GM18505 (cell line): ENCODE measurements at regions not wholly inside any gene's neighbourhood (a gene's known extent, or its start where the extent isn't known, plus 50 kb on each side); places are given as distances from the start of the nearest gene placed in this dataset.
"Not testable (repeated sequence)": the region's sequence is repeated elsewhere in the genome, so short reads cannot be mapped to it uniquely, and the experiment has no call there.

ENCODE experiments used
- ATAC-seq: cut with Tn5 transposase; IDR thresholded peaks from one replicate; pipeline ENCODE4 v1.9.1; 2021; ENCODE audit not compliant: unreplicated experiment
- POLR2A ChIP-seq: IDR thresholded peaks from 4 replicates; pipeline ENCODE4 v1.6.1; 2011; ENCODE audit warnings: borderline replicate concordance; ENCODE audit not compliant: insufficient read depth, insufficient read length; ENCODE audit errors: extremely low read depth

DNA sequence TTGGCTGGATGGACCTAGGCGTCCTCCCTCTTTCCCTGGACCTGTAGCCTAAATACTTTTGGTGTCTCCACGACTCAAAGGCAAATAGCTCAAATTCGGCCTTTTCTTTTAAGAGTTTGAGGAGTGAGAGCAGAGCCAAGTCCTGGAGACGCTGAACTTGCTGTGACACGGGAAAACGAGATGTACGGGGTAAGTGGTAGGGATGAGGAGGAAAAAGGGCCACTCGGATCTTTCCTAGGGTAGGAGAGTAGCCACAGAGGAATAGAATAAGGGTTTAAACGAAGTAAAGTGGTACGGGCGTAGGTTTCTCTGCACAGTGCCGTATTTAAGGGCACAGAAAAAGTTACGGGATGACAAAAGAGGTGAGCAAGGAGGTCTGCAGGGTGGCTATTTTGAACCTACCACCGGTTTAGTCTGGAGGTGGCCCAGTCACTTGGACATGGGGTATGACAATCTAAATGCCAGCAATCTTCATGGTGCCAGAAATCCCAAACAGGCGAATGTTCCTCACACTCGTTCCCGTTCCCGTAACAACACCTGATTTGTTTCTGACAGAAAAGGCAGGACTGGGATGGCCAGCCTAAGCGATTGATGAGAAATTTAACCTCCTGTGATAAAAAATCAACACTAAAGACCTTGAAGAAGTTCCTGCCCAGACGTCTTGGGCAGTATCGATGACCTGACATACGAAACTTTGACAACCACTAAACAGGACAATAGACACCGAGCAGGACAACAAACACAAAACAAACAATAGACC is 149.3 kb downstream of the TRIM27 start:
- ATAC-seq: no peak
- TF ChIP-seq POLR2A: no peak

DNA sequence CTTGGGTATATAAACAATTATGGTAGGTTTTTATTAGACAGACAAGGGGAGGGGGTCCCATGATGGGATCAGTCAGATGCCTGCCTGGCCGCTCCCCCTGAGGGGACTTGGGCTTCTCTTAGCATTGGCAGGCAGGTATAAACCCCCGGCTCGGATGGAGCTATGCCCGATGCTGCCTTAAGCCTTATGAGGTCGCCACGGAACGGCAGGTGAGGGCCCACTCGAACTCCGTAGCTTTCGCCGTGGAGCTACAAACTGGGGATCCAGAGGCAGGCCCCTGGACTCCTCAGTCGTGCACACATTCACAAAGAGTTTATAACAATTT is 148.8 kb downstream of the TRIM27 start:
- TF ChIP-seq POLR2A: no peak
- ATAC-seq: no peak

DNA sequence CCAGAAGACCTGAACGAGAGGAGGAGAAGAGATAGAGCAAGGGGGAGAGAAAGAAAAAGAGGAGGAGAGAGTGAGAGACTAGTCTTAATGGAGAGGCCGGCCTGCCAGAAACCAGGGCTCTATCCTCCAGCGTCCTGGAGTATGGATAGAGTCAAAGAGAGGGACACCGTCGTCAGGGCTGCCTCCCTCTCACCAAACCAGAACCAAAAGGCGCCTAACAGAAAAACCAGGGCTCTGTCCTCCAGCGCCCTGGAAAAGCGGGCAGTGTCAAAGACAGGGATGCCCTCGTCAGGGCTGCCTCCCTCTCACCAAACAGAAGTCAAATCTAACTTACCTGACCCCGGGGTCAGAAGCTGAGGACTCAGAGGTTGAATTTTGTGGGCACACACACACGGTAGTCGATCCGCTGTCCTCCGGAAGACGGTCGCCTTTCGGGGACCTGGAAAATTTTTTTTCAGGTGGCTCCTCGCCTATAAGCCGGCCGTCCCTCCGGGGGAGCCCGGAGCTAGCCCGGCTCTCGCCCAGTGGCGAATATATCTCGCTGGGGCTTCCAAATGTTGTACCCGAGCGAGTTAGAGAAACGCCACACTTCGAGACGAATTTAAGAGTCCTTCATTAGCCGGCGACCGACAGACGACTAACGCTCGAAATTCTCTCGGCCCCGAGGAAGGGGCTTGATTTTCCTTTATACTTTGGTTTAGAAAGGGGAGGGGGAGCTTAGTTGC is 148.2 kb downstream of the TRIM27 start:
- ATAC-seq: no peak
- TF ChIP-seq POLR2A: no peak

DNA sequence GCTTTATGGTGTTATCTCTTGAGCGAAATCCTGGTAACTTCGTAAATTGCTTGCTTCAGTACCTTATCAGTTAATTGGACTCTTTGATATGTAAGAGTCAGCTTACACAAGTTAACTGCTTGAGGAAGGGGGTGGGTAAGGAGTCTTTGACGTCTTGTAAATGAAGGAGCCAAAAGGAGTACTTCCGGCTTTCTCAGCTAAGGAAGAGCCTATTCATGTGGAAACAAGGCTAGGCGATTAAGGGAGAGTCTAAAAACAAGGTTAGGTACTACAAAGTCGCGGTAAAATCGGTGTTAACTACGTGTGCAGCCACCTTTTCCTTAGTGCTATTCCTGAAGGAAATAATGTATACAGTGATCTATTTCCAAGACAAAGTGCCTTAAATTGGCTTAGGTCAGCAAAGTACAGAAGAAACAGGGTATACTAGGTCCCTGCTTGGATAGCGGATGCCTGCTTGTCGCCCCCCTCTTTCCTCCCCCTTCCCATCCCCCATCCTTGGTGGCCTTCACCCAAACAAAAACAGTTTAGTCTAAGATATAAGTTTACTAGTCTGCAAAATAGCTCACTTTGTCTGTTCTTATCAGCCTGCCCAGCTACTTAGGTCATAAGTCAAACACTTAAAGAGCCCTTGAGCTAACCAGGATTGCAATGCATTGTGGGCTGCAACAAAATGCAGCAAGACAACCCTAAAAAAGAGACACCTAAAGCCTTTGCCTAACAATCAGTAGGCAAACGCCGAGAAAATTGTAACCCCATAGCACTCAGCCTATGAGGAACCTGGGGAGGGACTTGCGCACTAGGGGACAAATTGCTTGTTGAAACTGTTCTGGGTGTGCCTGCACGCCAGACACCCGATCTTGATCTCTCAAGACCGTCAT is 147.3 kb downstream of the TRIM27 start:
- no peak for TF ChIP-seq POLR2A
- no peak for ATAC-seq

DNA sequence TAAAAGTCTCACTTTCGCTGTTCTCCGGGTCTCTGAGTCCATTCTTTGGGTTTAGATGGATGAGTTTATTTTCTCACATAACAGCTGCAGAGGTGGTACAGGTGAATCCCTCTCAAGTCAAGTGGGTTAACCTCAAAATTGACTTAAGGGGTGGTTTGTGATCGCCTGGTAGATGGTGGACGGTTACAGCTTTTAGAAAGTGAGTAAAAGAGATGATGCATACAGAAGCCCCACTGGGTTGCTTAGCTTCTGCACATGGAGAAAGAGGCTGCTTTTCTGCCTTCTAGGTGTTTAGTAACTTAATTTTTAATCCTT is 146.7 kb downstream of the TRIM27 start:
- ATAC-seq: no peak
- TF ChIP-seq POLR2A: no peak

DNA sequence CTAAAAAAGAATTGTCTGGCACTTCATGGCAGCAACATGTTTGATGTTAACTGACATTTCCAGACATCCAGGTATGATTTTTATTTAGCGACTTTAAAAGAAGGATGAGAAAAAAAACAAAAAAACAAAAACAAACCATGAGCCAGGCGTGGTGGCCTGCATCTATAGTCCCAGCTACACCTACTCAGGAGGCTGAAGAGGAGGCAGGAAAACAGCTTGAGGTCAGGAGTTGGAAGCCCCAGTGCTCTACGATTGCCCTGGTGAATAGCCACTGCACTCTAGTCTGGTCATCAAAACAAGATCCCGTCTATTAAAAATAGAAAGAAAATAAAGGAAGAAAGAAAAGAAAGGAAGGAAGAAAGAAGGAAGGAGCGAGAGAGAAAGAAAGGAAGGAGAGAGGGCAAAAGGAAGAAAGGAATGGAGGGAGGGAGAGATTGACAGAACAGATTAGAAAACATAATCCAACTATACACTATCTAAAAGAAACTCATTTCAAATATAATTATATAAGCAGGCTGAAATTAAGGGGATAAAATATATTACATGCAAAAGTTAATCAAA is 141.6 kb downstream of the TRIM27 start:
- no peak for ATAC-seq

DNA sequence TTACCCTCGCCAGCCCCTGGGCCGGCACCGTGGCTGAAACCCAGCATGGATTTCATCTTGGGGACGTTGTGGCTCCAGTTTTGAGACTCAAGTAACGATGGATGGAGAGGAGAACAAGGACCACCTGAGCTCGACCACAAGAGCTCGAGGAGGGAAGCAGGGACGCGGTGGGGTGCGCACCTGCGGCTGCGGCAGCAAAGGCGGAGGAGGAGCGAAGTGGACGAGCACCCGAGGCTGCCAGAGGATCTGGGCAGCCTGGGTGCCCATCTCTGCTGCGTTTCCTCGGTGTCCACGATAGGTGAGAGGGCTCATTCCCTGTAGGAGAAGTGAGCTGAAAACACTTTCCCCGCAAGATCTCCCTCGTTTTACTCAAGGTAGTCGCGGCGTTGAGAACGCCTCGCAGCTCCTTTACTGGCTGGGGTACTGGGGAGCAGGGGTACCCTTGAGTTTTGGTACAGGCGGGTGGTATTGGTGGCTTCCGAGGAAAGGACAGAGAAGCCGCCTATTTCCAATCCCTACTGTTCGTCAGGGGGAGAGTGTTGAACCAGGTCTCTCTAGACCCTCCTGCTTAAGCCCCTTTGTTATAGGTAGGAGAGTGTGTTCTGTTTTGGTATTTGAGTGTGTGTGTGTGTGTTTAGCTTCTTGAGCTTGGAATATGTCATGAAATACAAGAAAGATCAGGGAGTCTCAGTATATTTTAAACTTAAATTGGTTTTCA is 137.7 kb downstream of the TRIM27 start:
- no peak for ATAC-seq
- no peak for TF ChIP-seq POLR2A

More for the DNA sequence above, 141.6 kb downstream of the TRIM27 start:
- TF ChIP-seq POLR2A: no peak

DNA sequence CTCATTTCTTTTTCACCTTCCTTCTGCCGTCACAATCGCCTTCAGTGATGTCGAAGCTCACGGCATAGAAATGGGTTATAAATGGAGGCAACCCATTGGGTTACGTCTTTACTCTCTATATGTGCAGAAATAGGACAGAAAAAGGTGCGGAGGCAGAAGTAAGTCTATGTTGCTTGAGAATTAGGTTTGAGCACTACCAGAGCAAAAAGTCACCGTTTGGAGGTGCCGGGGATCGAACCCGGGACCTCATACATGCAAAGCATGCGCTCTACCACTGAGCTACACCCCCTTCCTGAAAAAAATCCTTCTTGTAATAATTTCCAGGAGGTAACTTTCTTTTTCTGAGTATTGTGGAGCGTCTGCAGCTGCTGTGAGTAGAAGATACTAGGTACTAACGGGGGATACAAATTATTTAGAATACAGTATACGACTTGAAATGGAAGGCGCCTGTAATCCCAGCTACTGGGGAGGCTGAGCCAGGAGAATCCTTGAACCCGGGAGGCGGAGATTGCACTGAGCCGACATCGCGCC is 134.2 kb downstream of the TRIM27 start:
- no peak for ATAC-seq
- no peak for TF ChIP-seq POLR2A

DNA sequence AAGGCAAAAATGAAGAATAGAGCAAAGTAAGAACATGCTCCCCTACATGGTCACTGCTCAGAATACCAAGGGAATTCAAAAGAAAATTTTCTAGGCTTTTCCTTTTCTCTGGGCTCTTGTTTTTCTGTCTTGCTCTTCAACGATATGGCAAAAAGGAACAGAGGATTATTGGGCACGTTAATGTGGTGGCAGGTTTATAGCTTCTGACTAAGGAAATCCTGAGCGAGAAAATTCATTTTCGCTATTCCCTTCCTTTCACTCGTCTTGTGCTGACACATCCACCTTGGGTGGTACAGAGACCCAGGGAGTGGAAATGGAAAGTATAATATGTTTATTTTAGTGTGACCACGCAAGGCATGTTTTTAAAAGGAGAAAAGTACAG is 132.8 kb downstream of the TRIM27 start:
- no peak for TF ChIP-seq POLR2A

DNA sequence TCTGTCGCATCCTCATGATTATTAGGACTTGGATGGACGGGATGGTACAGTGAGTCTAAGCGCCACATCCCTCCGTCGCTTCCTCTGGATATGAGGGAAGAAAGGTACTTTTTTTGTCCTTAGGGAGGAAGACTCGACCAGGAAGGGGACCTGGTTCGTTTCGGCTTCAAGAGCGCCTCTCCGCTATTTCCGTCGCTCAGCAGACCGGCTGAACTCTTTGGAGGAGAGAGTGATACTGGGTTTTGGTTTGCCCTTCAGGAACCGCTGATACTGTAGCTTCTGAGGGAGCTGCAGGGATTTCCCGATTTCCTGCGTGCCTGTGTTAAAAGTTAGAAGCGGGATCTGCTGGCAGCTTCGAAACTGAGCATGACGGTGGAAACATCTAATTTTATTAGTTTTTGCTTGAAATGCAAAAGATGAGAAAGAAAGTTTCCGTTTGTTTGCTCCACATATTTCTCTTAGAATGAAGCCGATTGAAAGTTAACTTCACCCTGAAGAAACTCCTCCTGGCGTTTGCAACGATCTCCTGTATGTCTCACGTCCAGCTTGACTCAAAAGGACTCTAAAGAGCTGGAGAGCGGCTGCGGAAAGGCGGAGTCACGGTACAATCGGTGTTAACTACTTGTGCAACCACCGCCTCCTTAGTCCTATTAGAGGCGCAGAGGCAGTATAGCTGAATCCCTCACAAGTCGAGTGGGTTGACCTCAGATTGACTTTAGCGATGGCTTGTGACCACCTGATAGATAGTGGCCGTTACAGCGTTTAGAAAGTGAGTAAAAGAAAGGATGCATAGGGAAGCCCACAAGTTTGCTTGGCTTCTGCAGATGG is 129.4 kb downstream of the TRIM27 start:
- no peak for TF ChIP-seq POLR2A

More for the DNA sequence above, 132.8 kb downstream of the TRIM27 start:
- ATAC-seq: no peak

DNA sequence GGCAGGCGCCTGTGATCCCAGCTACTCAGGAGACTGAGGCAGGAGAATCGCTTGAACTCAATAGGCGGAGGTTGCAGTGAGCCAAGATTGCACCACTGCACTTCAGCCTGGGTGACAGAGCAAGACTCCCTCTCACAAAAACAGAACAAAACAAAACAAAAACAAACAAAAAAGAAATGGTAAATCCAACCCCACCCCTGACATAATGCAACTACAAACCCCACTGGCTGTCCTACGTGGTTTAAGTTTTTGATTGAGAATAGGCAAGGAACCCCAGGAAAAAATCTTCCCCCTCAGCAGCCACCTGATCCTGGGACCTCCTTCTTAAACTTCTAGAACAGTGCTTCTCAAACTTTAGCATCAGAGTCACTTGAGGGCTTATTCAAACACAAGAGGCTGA is 123.1 kb downstream of the TRIM27 start:
- ATAC-seq: not testable (repeated sequence)

More for the DNA sequence above, 129.4 kb downstream of the TRIM27 start:
- no peak for ATAC-seq

DNA sequence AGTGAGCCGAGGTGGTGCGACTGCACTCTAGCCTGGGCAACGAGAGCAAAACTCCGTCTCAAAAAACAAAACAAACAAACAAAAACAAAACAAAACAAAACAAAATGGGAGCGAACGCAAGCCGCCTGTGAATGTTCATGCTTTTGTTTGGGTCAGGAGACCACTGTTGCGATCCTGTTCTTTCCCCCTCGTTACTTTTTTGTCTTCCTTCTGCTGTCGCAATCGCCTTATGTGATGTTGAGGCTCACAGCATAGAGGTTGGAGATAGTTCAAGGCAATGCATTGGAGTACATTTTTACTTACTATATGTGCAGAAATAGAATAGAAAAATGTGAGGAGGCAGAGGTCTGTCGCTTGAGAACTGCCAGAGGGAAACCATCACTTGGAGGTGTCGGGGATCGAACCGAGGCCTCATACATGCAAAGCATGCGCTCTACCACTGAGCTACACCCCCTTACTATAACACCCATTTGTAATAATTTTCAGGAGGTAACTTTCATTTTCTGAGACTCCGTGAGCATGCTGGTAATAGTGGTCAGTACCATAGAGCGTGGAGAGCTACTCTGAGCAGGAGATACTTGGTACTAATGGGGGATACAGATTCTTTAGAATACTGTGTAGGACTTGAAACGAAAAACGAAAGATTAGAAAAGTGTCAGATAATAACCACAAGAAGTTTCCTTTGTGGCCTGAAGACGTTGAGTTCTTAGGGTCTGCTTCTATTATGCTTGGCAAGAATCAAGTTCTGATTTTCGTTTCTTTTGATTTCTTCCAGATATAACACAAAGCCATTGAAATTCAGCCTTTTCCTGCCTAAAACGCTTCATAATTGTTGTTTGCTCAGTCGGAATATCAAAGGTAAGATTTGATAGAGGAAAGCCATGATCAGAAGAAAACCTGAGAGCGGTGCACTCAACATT is 121.1 kb downstream of the TRIM27 start:
- no peak for TF ChIP-seq POLR2A
- no peak for ATAC-seq

DNA sequence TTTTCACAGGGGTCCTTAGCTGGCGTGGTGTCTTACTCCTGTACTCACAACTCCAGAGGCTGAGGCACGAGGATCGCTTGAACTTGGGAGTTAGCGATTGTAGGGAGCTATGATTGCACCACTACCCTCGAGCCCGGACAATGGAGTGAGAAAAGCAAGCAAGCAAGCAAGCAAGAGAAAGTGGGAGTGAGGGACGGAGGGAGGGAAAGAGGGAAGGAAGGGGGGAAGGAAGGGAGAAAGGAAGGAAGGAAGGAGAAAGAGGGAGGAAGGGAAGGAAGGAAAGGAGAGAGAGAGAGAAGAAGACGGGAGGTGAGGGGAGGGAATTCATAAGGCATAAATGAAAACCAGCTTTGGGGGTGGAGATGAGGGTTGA is 120.5 kb downstream of the TRIM27 start:
- no peak for TF ChIP-seq POLR2A
- ATAC-seq: no peak
